Glomerular visceral epithelial cell (primary cell): ENCODE measurements at regions not wholly inside any gene's neighbourhood (a gene's known extent, or its start where the extent isn't known, plus 50 kb on each side); places are given as distances from the start of the nearest gene placed in this dataset.

Experiments
- DNase-seq: peaks from one replicate; pipeline ENCODE4 v3.0.0-alpha.2; 2016; ENCODE audit errors: extremely low spot score

DNA sequence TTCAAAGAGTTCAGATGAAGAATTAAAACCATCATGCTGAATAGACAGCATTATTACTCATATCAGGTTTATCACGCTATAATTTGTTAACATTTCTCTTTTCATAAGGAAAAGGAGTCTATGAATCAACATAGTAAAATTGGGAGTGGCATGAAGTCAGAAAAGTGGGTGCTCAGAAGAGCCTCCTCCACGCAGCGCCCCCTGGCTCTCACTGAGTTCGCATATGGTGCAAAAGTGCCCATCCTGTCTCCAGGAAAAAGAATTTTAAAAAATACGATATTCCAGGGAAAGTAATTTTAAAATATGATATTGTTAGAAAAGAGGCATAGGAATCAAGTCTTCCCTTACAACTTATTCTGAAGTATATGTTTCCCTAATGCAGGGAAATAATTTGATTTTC, 176.3 kb upstream of the TCERG1L start:
- no peak for DNase-seq

- no peak for DNase-seq
These were observed 179.6 kb upstream of the TCERG1L start for GRCh38 chr10:131490991-131491594.

DNA sequence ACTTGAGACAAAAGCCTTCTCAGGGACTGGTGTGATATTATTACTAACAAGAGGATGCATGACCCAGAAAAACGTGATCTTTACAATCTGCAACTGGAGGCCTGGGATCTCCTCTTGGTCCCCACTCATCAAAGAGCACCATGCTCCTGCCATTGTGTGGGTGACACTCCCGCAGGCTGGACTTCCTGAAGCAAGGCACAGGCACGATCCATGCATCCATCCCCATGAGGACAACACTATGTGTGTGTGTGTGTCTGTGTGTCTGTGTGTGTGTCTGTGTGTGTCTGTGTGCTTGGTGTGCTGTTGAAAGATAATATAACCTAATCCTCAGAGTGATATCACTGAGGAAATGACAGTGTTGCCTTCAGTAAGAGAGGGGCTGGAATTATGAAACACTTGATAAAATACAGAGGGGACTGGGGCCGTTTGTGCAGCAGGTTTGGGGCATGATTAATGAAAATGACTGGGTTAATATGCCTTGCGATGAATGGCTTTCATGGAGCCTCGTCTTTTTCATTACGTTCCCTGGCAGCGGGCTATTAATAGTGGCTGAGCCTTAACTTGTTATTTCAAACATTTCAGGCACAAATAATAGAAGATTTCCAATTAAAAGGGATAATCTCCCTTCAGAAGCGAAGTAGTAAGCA, 180.8 kb upstream of the TCERG1L start:
- no peak for DNase-seq

DNA sequence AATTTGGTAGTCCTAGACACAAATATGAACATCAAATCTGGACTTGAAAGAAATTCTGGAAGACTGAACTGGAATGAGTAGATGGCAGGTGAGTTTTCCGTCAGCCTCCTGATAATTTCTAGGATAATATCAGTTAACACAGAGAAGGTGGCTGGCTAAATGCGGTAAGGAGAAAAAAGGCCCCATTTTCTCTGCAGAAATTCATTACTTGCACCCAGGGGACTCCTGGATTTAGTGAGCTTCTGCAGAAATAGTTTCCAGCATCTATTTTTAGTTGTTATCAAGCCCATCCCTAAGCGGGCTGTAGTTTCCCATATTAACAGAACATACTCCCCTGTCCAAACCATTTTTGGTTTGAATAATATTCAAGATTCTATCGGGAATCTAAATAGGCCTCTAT, 181.9 kb upstream of the TCERG1L start:
- DNase-seq = no peak

- DNase-seq = no peak
These were observed 182.9 kb upstream of the TCERG1L start for GRCh38 chr10:131494451-131494850.

DNA sequence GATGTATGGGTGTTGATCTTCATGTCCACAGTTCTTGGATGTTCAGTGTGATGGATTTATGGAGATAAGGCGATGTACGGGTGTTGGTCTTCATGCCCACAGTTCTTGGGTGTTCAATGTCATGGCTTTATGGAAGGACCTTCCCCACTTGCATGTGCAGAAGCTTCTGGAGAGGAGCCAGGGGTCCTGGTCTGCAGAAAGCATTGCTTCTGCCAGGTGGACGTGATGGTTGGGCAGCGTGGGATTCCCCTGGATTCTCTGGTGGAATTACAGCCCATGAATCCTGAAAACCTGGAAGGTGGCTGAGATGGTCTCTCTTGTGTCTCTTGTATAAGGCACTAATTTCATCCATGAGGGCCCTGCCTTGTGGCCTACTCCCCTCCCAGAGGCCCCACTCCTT, 183.7 kb upstream of the TCERG1L start:
- DNase-seq = no peak

DNA sequence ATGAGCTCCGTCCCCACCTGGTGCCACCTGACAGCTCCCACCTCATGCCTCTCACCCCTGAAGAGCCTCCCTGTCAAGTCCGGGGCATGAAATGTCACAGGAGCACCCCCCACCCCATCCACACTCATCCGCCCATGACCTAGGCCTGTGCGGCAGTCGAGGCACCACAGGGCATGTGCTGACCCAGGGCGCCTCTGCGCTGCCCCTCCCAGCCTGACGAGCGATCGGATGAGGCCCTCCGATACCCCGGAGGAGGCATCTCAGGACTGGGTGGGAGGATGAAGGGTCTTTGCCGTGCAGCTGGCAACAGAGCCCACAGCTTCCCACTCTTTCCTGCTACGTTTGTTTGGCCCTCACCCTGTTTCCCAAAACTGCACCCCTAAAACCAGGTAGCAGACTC, 184.4 kb upstream of the TCERG1L start:
- DNase-seq = no peak

DNA sequence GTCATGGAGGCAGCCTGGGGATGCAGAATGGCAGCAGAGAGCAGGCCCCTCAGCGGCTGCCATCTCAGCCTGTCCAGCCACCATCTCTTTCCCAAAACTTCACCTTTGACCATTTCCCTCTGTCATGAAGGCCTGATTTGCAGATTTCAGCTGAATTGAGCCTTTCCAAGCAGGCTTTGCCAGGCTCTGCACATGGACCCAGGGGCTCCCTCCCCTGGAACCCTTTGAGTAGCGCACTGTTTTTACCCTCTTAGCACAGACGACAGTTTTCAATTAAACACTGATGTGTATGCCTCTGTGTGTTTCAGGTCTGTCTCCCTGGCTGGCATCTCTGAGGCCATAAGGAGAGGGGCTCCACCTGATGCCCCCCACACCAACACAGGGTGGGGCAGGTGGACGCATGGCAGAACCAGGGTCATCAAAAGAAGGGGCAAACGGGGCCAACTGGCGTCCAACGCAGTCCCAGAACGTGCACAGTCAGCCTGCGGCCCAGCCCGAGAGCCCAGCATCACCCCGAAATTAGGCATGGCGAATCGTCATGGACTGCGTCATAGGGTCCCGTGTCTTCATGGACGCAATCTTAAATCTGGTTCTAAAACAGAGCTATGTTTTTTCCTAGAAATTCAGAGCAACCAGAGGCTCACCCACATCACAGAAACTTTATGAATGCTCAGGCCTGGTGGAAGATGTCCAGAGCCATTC, 185.0 kb upstream of the TCERG1L start:
- no peak for DNase-seq

- DNase-seq = no peak
These were observed 188.0 kb upstream of the TCERG1L start for GRCh38 chr10:131499566-131499965.

GRCh38 chr10:131500181-131500580, 188.7 kb upstream of the TCERG1L start:
- no peak for DNase-seq

DNA sequence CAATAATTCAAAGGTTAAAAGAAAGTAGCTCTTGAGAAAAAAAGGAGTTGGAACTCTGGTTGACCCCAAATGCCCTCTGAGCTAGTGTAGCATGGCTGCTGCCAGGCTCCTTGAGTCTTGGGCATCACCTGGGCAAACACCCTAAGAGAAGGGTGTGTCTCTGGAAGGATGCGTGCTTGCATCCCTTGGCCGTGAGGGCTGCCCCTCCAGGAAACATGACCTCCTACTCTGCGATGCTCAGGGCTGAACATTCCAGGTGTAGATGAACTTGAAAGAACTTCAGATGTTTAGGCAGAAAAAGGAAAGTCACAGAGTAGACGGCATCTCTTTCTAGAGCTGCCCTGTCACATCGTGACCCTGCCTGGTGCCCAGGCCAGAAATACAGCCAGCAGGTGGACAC, 189.4 kb upstream of the TCERG1L start:
- DNase-seq = no peak

- no peak for DNase-seq
These were observed 192.5 kb upstream of the TCERG1L start for GRCh38 chr10:131503992-131504391.

GRCh38 chr10:131511391-131511790, 199.9 kb upstream of the TCERG1L start:
- no peak for DNase-seq

- no peak for DNase-seq
These were observed 201.3 kb upstream of the TCERG1L start for GRCh38 chr10:131512852-131513251.

GRCh38 chr10:131513445-131513844, 201.9 kb upstream of the TCERG1L start:
- DNase-seq = no peak

- DNase-seq = no peak
These were observed 202.4 kb upstream of the TCERG1L start for GRCh38 chr10:131513901-131514300.

DNA sequence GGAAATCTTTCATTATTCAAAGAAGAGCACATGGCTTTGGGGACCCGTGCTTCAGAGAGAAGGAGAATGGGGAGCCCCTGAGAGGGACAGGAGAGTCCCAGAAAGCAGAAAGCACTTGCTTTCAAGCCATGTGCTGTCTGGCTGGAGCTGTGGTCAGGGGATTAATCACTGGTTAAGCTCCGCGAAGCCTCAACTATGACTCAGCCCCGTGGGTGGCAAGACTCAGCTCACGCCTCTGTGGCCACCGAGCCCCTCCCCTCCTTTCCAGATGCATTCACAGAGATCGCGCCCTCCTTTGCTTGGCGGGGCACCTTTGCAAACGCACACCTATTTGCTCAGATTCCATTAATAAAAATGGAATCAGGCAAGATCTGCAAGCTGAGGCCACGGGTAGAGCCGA, 202.9 kb upstream of the TCERG1L start:
- DNase-seq = no peak

DNA sequence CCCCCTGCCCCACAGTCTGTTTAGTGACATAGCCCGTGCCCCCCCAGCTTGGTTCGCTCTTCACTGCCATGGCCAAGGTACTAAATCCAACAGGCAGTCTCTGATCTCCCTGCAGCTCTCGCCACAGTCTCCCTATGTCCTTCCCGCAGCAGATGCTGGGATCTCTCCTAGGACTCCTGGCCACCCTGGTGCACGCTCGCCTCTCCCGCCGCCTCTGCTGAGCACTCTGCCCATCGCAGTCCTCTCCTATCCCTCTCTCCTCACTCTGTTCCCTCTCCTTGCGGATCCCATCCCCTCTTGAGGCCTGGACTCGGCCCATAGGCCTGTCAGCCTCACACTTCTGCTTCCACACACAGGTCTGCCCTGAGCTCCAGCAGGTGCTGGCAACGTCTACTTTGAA, 204.8 kb upstream of the TCERG1L start:
- DNase-seq = no peak

DNA sequence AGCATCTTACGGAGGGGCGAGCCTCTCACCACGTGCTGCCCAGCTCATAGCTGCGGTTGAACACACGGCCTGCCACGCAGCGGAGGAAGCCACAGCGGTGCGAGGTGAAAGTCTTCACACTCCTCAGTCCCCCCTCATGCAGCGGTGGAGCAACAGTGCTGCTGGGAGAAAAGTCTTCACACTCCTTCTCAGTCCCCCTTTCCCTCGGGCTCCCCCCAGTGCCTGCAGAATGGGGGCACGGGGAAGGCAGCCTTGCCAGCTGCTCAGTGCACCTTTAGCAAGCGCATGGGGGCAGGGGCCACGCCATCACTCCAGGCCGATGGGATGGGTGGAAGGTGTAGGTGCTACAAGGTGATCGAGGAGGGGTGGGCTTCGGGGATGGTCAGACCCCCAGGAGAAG, 206.3 kb upstream of the TCERG1L start:
- DNase-seq = no peak

DNA sequence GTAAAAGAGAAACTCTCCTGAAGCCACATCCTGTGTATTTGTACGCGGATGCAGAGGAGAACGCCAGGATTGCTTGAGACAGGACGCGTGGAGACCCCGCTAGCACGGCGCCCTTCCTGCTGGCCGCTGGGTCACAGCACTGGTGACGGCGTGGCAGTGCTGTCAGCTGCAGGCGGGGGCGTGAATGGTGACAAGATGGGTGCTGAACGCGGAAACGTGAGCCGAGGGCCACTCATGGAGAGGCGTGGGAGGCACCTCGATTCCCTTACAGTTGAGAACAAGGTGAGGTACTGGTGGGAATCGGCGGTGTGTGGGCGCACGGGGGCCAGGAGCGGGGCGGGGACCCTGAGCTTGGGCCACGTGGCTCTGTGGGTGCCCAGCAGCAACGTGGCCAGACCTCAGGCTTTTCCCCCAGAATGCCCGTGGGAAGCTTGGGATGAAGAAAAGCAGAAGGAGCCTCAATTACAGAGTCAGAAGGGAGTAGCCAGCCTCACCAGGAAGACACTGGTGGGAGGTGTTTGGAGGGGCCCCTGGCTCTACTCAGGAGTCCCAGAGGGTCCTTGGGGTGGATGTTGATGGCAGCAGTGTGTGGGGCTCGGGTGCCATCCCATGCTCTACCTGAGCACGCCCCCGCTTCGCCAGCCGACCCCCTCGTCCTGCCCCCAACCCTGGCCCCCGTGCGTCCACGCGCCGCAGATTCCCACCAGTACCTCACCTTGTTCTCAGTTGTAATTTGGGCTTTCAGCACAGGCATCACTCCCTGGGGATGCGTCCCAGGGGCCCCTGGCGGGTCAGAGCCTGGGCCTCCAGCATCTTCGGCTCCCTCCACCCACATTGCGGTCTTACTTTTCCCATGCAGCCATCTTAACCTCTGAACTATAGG, 208.4 kb upstream of the TCERG1L start:
- no peak for DNase-seq

DNA sequence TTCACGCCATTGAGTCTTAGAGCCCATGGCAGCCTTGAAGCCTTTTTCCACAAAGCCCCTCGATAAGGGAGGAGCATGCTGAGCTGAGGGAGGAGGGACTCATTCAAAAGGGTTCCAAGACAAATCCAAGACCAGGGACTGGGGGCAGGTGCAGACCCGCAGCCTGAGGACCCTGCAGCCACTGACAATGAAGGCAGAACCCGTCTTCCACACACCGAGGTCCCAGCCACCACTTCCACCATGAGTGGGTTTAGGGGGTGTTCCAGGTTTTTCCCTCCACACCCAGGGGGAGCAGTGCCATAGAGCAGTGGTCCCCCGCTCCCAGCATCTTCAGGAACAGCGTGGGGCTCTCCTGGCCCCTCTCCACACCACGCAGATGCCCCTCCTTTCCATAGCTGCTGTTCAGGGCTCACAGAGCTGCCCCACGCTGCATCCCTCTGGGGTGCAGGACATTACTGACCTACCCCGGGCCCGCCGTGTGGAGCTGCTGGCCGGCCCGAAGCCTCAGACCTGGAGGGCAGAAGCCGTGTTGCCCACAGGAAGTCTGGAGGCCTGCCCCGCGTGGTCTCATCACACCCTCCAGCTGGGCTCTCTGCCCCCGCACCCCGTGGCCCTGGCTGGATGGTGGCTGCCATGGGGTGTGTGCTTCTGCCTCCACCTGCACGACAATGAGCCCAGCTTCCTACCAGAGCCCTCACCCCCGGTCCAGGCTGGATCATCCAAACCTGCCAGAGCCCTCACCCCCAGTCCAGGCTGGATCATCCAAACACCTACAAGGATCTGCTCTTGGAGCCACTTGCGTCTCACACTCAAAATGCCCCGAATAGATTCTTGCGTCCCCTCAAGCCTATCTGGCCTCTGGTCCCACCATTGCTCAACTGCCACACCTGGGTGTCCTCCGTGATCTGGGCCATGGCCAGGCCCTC, 220.0 kb upstream of the TCERG1L start:
- DNase-seq = no peak
